Activated CD8-positive, alpha-beta memory T cell treated with anti-CD3 and anti-CD28 coated beads for 36 hours (primary cell): ENCODE measurements at regions not wholly inside any gene's neighbourhood (a gene's known extent, or its start where the extent isn't known, plus 50 kb on each side); places are given as distances from the start of the nearest gene placed in this dataset.
"Not testable (repeated sequence)": the region's sequence is repeated elsewhere in the genome, so short reads cannot be mapped to it uniquely, and the experiment has no call there.

Experiments
- CTCF ChIA-PET: fragments of 350-600 bp; sonication (Branson Sonifier 250); formaldehyde crosslinking; loops from one replicate; lab custom pipeline; 2021; ENCODE audit warnings: antibody characterized with exemption; lab: Charles Lee
- POLR2A ChIA-PET: fragments of 350-600 bp; sonication (Branson Sonifier 250); formaldehyde crosslinking; loops from one replicate; lab custom pipeline; 2021; ENCODE audit warnings: antibody characterized with exemption; lab: Charles Lee

DNA sequence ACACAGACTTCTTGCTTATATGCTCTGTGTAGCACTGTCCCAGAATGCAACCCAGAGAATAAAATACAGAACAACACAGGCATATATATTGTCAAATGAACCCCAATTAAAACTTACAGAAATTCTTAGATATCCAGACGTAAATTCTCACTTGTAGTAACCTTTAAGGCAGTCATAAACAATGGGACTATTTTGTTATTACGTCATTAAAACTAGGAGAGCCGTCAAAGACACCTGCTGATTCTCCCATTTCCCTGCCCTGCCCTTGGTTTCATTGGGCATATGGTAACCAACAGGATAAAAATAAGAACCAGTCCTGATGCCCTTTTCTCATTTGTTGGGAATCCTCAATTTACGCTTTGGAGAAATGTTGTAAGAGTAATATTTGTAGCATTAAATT lies 871.3 kb upstream of the EYS start:
- ChIA-PET CTCF (no interaction called here), POLR2A (no interaction called here)

DNA sequence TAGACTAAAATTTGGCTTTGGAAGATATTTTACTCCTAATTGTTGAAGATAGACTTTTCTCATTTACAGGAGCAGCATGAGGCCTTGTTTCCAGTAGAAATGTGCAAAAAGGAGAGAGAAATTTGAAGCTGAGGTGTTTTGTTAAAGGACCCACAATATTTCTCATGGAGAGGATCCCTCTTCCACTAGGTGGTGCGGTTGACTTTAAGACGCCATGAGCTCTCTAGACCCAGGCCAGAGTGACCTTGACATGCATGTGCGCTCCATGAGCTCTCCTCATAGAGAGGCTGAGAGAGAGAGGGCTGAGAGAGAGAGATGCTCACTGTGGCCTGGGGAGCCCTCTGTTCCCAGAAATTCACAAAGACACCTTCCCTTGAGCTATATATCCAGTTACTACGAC lies 861.2 kb upstream of the EYS start:
- POLR2A ChIA-PET: no interaction called here

DNA sequence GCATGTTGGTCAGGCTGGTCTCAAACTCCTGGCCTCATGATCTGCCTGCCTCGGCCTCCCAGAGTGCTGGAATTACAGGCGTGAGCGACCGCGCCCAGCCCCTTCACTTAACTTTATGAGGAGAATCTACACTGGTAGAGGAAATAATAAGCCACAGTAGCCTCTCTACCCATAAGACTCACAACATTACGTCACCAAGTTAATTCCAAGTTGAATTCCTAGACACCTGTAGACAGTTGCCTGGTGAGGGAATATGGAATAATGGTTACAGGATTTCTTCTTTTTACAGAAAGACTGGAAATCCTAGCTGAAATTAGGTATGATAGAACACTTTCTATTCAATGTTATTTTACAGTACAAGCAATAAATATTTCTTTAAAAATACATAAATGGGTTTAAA lies 854.5 kb upstream of the EYS start:
- CTCF ChIA-PET: no interaction called here
- POLR2A ChIA-PET: no interaction called here

More for the DNA sequence above, 861.2 kb upstream of the EYS start:
- CTCF ChIA-PET: no interaction called here

DNA sequence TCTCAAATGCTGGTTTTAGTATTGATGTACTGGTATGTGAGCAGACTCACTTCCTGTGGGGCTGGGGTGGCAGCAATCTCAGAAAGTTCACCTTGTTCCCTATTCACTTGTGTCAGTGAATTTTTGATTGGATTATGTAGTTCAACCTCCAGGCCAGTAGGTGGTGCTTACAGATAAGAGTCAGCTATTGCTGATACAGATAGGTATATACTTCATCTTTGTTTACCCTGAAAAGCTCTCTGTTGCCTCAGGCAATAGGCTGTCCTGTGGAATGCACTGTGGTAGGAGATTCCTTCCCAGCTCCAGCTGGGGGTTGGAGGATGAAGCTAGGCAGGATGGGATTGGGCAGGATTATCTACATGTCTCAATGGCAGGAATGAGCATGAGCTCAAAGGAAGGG lies 851.2 kb upstream of the EYS start:
- POLR2A ChIA-PET: no interaction called here
- CTCF ChIA-PET: no interaction called here

DNA sequence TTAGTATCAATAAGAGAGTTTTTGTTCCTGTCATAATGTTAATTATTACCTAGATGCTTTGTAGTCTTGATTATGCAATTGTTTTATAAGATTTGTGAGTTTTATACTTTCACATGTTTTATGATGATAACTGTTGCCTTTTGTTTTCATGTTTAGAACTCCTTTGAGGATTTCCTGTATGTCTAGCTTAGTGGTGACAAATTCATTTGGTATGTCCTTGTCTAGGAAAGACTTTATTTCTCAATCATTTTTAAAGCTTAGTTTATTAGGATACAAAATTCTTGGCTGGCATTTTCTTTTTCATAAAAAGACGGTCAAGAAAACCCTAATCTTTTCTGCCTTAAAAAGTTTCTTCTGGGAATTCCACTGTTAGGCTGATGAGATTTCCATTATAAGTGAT lies 849.9 kb upstream of the EYS start:
- ChIA-PET POLR2A (no interaction called here), CTCF (no interaction called here)

DNA sequence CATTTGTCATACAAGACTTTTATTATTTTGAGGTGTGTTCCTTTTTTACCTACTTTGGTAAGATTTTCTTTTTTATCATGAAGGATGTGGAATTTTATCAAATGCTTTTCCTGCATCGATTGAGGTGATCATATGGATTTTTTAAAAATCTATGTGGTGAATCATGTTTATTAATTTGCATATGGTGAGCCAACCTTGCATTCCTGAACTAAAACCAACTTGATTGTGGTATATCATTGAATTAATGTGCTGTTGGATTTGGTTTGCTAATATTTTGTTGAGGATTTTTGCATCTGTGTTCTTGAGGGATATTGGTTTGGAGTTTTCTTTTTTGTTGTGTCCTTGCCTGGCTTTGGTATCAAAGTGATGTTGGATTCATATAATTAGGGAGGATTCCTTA lies 848.1 kb upstream of the EYS start:
- ChIA-PET POLR2A (no interaction called here), CTCF (no interaction called here)

DNA sequence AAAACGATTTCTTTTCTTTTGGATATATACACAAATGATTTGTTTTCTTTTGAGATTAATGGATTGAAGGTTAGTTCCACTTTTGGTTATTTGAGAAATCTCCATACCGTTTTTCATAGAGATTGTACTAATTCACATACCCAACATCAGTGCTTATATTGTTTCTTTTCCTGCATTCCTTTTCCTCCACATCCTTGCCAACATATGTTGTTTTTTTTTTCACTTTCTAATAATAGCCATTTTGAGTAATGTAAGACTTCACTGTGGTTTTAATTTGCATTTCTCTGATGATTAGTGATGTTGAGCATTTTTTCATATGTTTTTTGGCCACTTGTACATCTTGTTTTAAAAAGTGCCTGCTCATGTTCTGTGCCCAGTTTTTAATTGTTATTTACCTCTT lies 846.4 kb upstream of the EYS start:
- CTCF ChIA-PET: no interaction called here
- POLR2A ChIA-PET: no interaction called here

DNA sequence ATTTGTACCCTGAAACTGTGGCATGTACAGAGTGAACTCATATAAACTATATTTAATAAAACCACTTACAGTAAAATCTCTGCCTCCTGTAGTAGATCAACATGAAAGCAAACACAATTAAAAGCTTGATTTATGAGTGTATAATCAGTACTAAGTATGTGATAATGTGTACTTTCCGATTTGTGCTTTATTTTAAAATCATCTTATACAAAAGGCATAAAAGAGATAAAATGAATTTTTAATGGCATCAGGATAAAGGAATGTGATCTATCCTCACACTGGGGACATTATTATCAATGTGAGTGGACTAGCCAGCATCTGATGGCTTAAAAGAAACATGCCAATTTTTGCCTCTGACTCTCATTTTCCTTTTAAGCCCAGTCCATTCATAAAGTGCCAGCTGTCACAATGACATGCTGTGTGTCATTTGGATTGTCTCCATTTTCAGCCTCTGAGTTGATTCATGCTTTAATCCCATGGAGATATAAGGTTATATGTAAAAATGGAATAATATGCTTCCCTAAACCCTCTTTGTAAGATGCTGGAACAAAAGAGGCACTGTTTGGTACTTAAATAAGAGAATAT lies 831.6 kb upstream of the EYS start:
- ChIA-PET POLR2A (no interaction called here), CTCF (no interaction called here)

DNA sequence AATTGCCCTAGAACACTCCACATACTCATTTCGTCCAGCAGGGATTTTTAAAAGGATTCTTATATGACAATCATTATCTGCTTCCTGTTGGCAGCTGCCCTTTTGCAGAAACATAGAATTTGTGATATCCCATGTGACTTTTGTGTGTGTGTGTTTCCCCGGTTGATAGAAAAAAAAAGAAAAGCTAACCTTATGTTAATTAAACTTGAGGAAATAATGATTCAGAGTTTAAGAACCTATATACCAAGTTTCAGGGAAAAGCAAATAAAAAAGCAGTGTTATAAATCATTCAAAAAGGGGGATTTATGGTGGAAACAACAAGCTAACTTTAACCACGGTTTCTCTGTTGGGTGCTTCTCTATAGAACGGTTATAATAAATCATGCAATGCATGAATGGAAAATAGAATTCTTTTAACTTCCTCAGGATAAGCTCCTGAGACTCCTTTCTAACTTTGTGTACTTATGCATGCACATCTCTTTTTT lies 826.9 kb upstream of the EYS start:
- ChIA-PET CTCF (no interaction called here), POLR2A (no interaction called here)

DNA sequence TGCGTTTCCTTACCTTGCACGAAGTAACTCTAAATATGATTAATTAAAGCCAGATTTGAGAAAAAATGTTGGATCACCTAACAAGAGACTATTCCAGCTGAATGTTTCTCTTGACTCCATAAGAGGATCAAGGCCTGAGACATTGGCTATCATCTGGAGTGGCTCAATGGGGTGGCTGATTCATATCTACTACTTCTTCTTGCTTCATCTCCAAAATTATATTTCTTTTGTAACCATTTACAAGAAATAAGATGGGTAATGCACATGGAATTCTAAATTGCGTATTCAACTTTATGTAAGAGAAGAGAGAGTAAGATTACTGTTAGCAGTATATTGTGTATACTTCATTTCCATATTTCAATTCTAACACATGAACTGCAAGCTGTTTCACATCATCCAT lies 819.0 kb upstream of the EYS start:
- ChIA-PET POLR2A (no interaction called here), CTCF (no interaction called here)

DNA sequence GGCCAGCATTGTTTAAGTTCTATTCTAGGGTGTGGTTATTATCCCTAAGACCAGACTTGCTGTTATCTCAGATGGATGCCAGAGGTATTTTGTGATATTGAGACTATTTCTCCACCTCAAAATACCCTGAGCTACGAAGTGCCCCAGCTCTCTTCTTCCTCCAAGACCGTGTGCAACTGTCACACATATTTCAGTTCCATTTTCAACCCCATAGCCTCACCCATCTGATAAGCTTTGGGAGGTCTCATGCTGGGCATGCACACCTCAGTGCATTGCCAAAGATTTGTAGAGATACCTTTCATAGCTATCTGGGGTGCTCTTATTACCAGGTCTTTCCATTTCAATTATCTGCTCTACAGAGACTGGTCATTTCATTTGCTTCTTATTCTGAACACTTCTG lies 815.8 kb upstream of the EYS start:
- POLR2A ChIA-PET: no interaction called here
- CTCF ChIA-PET: no interaction called here

DNA sequence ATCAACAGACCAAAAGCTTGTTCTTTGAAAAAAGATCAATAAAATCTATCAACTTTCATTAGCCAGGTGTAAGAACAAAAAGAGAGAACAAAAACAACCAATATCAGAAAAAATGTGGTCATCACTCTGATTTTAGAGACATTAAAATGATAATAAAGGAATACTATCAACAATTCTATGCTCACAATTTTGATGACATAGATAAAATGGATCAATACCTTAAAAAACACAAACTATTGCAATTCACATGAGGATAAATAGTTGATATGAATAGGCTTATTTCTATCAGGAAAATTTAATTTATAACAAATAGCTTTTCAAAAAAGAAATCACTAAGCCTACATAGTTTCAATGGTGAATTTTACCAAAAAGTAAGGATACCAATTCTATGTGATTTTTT lies 809.4 kb upstream of the EYS start:
- CTCF ChIA-PET: no interaction called here
- POLR2A ChIA-PET: no interaction called here

DNA sequence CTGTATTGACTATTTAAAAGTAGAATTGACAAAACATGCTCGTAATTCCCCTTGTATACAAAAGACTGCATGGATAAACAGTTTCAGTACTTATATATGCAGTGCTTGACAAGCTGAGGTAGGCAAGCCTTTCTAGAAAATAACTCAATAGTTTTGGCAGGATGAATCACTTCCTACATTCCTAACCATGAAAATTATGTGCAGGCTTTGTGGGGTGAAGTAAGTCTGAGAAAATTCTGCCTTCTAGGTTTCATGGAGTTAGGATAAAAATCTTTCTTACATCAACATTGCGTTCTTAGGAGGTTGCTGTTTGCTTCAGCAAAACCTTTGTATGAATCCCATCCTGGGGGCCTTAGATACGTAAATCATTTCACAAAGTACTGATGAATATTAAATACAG lies 801.4 kb upstream of the EYS start:
- ChIA-PET POLR2A (no interaction called here), CTCF (no interaction called here)

DNA sequence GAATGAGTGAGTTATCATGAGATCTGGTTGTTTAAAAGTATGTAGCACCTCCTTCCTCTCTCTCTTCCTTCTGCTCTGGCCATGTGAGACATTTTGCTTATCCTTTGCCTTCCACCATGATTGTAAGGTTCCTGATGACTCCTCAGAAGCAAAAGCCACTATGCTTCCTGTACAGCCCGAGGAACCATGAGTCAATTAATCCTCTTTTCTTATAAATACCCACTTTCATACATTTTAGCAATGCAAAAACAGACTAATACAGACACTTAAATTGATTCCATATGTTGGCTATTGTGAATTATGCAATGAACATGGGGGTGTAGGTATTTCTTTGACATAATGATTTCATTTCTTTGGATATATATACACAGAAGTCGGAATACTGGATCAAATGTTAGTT lies 792.8 kb upstream of the EYS start:
- ChIA-PET POLR2A (no interaction called here), CTCF (no interaction called here)

DNA sequence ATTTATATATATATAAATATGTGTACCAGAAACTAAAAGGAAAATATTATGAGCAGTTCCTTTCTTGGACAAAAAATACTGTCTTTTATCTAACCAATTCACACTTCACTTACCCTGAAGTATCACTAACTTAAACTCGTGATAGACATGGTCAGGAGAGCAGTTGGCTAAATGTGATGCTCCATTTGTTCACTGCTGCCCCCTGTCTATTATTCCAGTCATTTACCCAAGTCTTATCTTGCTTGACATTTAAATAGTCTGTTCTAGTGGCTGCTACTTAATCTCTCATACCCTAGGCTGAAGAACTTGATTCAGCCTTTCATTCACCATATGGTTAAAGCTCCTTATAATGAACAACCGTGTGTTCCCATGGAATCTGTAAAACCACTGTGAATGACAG lies 789.6 kb upstream of the EYS start:
- POLR2A ChIA-PET: interaction anchor here (0.6 kb wide), 1 partner anchor 18 kb away, joined by 5 read pairs; no protein-coding TSS in a partner anchor
- CTCF ChIA-PET: no interaction called here

DNA sequence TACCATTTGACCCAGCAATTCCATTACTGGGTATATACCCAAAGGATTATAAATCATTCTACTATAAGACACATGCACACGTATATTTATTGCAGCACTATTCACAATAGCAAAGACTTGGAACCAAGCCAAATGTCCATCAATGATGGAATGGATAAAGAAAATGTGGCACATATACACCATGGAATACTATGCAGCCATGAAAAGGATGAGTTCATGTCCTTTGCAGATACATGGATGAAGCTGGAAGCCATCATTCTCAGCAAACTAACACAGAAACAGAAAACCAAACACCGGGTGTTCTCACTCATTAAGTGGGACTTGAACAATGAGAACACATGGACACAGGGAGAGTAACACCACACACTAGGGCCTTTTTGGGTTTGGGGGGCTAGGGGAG lies 787.6 kb upstream of the EYS start:
- POLR2A ChIA-PET, CTCF ChIA-PET: not testable (repeated sequence)

DNA sequence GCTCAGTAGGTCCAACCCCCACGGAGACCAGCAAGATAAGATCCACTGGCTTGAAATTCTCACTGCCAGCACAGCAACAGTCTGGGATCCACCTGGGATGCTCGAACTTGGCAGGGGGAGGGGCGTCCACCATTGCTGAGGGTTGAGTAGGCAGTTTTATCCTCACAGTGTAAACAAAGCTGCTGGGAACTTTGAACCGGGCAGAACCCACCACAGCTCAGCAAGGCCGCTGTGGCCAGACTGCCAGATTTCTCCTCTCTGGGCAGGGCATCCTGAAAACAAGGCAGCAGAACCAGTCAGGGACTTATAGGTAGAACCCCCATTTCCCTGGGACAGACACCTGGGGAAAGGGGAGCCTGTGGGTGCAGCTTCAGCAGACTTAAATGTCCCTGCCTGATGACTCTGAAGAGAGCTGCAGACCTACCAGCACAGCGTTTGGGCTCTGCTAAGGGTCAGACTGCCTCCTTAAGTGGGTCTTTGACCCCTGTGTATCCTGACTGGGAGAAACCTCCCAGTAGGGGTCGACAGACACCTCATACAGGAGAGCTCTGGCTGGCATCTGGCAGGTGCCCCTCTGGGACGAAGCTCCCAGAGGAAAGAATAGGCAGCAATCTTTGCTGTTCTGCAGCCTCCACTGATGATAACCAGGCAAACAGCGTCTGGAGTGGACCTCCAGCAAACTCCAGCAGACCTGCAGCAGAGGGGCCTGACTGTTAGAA lies 782.4 kb upstream of the EYS start:
- ChIA-PET POLR2A (no interaction called here), CTCF (no interaction called here)

DNA sequence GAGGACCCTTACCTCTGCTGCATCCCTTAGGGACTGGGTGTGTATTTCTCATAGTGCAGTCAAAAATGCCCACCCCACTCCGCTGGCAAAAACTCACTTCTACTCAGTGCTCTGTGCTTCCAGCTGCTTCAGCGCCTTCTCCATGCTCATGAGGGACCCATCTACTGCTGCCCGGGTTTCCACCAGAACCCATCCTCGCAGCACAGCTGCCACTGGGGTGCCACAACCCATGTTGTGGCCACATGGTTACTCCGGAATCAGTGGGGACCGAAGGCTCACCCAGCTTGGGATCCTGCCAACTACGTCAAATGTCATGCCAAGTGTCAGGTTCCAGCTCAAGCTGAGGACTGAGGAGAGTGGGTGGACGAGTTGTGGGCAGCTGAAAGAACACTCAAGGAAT lies 774.2 kb upstream of the EYS start:
- CTCF ChIA-PET: no interaction called here

DNA sequence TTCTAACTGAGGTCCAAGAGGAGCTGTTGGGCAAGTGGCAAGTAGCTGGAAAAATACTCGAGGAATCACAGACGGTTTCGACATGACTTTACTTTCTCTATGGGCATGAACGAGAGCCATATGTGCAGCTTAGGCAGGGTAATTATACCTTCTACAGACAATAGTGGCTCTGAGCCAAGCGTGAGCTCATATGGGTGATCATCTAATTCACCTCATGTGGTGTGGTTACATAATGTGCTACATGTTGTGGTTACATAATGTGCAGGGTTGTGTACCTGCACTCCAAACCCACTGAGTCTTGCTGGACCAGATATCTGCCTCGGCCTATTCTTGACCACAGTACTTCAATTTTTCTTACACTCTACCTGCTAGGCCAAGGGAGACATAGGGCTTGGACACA lies 771.7 kb upstream of the EYS start:
- ChIA-PET CTCF (no interaction called here), POLR2A (no interaction called here)

More for the DNA sequence above, 774.2 kb upstream of the EYS start:
- POLR2A ChIA-PET: no interaction called here

DNA sequence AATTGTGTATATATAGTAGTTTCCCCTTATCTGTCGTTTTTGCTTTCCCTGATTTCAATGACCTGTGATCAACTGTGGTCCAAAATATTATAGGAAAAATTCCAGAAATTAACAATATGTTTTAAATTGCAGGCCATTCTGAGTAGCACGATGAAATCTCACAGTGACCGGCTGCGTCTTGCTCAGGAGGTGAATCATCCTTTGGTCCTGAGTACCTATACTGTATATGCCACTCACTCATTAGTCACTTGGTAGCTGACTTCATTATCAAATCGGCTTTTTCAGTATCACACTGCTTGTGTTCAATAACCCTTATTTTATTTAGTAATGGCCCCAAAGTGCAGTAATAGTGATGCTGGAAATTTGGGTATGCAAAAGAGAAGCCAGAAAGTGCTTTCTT lies 728.3 kb upstream of the EYS start:
- CTCF ChIA-PET: no interaction called here
- POLR2A ChIA-PET: no interaction called here

DNA sequence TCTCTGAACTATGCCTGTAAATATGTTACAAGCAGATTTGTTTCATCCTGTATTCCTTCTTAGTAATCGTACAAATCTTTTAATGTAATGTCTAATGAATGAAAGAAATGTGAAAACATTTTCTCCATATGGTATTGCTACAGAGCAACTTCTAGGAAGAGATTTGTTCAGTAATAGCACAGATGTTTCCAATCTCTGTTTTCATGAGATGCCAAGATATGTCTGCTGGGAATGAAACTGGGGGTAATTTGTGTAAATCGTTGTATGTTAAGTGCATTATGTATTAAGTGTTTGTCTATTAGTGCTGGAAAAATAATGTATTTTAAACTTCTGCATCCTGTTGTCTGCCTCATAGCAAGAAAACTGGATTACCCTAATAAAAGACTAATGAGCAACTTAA lies 722.2 kb upstream of the EYS start:
- ChIA-PET CTCF (no interaction called here), POLR2A (interaction anchor here (0.5 kb wide), 1 partner anchor 73 kb away, joined by 6 read pairs; no protein-coding TSS in a partner anchor)

DNA sequence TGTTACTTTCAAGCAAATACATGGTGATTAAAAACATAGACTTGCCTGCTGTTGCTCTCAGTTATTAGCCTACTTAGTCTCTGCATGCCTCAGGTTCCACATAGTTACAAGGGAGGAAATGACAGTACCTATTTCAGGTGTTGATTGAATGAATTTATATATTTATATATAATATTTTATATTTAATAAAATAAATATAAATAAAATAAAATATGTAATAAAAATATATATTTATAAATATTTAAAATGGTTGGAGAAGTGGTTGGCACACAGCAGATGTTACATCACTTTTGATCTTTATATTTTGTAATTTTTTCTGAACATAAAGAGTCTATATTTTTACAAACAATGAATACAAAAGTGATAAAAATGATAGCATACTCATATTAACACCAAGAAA lies 716.0 kb upstream of the EYS start:
- POLR2A ChIA-PET: no interaction called here
- CTCF ChIA-PET: no interaction called here
